Neural cell (in vitro differentiated cells): ENCODE measurements at regions not wholly inside any gene's neighbourhood (a gene's known extent, or its start where the extent isn't known, plus 50 kb on each side); places are given as distances from the start of the nearest gene placed in this dataset.

Experiments used
- H2AFZ ChIP-seq: fragments of 200-600, 300-800 bp; sonication (generic), shearing (Covaris generic); 2 replicates; pipeline ENCODE4 v1.6.0; 2014; ENCODE audit warnings: low read depth, mild to moderate bottlenecking, antibody characterized with exemption, low read length, moderate library complexity
- H3F3A ChIP-seq: fragments of 200-600 bp; shearing (Covaris generic); 2 replicates; pipeline ENCODE4 v1.6.1; 2016; ENCODE audit warnings: mild to moderate bottlenecking, moderate library complexity, mixed read lengths, antibody characterized with exemption, low read length; ENCODE audit not compliant: insufficient read depth, poor library complexity, severe bottlenecking
- H3K27ac ChIP-seq: fragments of 200-600, 300-800 bp; sonication (generic), shearing (Covaris generic); 2 replicates; pipeline ENCODE4 v1.5.1; 2014; ENCODE audit warnings: mild to moderate bottlenecking, low read length, moderate library complexity
- H3K27me3 ChIP-seq: fragments of 300-800, 200-600 bp; sonication (generic), shearing (Covaris generic); 2 replicates; pipeline ENCODE4 v1.6.0; 2014; ENCODE audit warnings: mild to moderate bottlenecking, low read depth, low read length, moderate library complexity; ENCODE audit not compliant: insufficient read depth
- H3K36me3 ChIP-seq: fragments of 300-800, 200-600 bp; sonication (generic), shearing (Covaris generic); 2 replicates; pipeline ENCODE4 v1.5.1; 2014; ENCODE audit warnings: mild to moderate bottlenecking, antibody characterized with exemption, low read length, moderate library complexity; ENCODE audit not compliant: insufficient read depth
- H3K4me2 ChIP-seq: fragments of 300-800, 200-600 bp; sonication (generic), shearing (Covaris generic); 2 replicates; pipeline ENCODE4 v1.6.0; 2014; ENCODE audit warnings: mild to moderate bottlenecking, low read length
- H3K4me3 ChIP-seq: fragments of 300-800, 200-600 bp; sonication (generic), shearing (Covaris generic); 2 replicates; pipeline ENCODE4 v1.5.1; 2014; ENCODE audit warnings: mild to moderate bottlenecking, low read length, moderate library complexity
- H3K79me2 ChIP-seq: fragments of 200-600 bp; shearing (Covaris generic); replicated peaks from 2 replicates; pipeline ENCODE4 v1.6.0; 2014; ENCODE audit warnings: mild to moderate bottlenecking, low read length, moderate library complexity; ENCODE audit not compliant: insufficient read depth
- H3K9ac ChIP-seq: fragments of 300-800, 200-600 bp; sonication (generic), shearing (Covaris generic); 2 replicates; pipeline ENCODE4 v1.6.1; 2016; ENCODE audit warnings: mild to moderate bottlenecking, low read length, mixed read lengths
- H3K9me2 ChIP-seq: fragments of 200-600 bp; shearing (Covaris generic); 2 replicates; pipeline ENCODE4 v1.6.1; 2016; ENCODE audit warnings: mild to moderate bottlenecking, low read length, mixed read lengths; ENCODE audit not compliant: insufficient read depth
- H3K9me3 ChIP-seq: fragments of 200-600, 300-800 bp; sonication (generic), shearing (Covaris generic); 2 replicates; pipeline ENCODE4 v1.6.1; 2016; ENCODE audit warnings: mild to moderate bottlenecking, mixed run types, low read length, moderate library complexity, mixed read lengths
- H4K20me1 ChIP-seq: fragments of 200-600 bp; shearing (Covaris generic); 2 replicates; pipeline ENCODE4 v1.6.1; 2016; ENCODE audit warnings: mild to moderate bottlenecking, mixed run types; ENCODE audit not compliant: insufficient read depth
- EP300 ChIP-seq: fragments of 450-650 bp; conservative IDR thresholded peaks from 2 replicates; pipeline ENCODE4 v1.6.1; 2014; ENCODE audit warnings: antibody characterized with exemption, mild to moderate bottlenecking, moderate library complexity; ENCODE audit not compliant: poor library complexity, severe bottlenecking
- EZH2 ChIP-seq: fragments of 200-600, 300-800 bp; shearing (Covaris generic), sonication (generic); IDR thresholded peaks from 2 replicates; pipeline ENCODE4 v1.6.1; 2014; ENCODE audit warnings: antibody characterized with exemption, low read length, borderline replicate concordance, mild to moderate bottlenecking; ENCODE audit not compliant: insufficient read depth, poor library complexity, severe bottlenecking
- MXI1 ChIP-seq: fragments of 450-650 bp; conservative IDR thresholded peaks from 2 replicates; pipeline ENCODE4 v1.6.1; 2014; ENCODE audit warnings: antibody characterized with exemption, mild to moderate bottlenecking; ENCODE audit not compliant: poor library complexity, severe bottlenecking
- POLR2AphosphoS5 ChIP-seq: IDR thresholded peaks from 2 replicates; pipeline ENCODE4 v1.6.1; 2012
- RAD21 ChIP-seq: fragments of 450-650 bp; conservative IDR thresholded peaks from 2 replicates; pipeline ENCODE4 v1.6.1; 2014; ENCODE audit warnings: antibody characterized with exemption, mild to moderate bottlenecking, moderate library complexity
- SMC3 ChIP-seq: fragments of 450-650 bp; conservative IDR thresholded peaks from 2 replicates; pipeline ENCODE4 v1.6.1; 2014; ENCODE audit warnings: antibody characterized with exemption, mild to moderate bottlenecking, moderate library complexity; ENCODE audit not compliant: poor library complexity
- TAF1 ChIP-seq: IDR thresholded peaks from 2 replicates; pipeline ENCODE4 v1.6.1; 2012; ENCODE audit warnings: low read depth
- TF ChIP-seq, protein P1 (sequence below): IDR thresholded peaks from 2 replicates; pipeline ENCODE4 v1.6.1; 2012; ENCODE audit warnings: borderline replicate concordance
- TF ChIP-seq, protein P2 (sequence below): fragments of 450-650 bp; IDR thresholded peaks from 2 replicates; pipeline ENCODE4 v1.5.1; 2014; ENCODE audit warnings: antibody characterized with exemption, mild to moderate bottlenecking, moderate library complexity; ENCODE audit not compliant: poor library complexity, severe bottlenecking

GRCh38 chr2:49465157-49465831 is 311.0 kb upstream of the FSHR start:
- Histone ChIP-seq H3K4me3 (no peak overlapping the region), H3K27me3 (no peaks in the 10 kb centered on the region), H4K20me1 (no peaks in the 10 kb centered on the region), H3K4me2 (no peak overlapping the region), H3K9me2 (no peaks in the 10 kb centered on the region), H3K9me3 (no peaks in the 10 kb centered on the region), H3K36me3 (no peaks in the 10 kb centered on the region), H2AFZ (no peak overlapping the region), H3K27ac (no peak overlapping the region), H3K9ac (no peak overlapping the region), H3F3A (no peaks in the 10 kb centered on the region), H3K79me2 (no peaks in the 10 kb centered on the region)
- TF ChIP-seq POLR2AphosphoS5, result no peak
- TF ChIP-seq, protein P1, sequence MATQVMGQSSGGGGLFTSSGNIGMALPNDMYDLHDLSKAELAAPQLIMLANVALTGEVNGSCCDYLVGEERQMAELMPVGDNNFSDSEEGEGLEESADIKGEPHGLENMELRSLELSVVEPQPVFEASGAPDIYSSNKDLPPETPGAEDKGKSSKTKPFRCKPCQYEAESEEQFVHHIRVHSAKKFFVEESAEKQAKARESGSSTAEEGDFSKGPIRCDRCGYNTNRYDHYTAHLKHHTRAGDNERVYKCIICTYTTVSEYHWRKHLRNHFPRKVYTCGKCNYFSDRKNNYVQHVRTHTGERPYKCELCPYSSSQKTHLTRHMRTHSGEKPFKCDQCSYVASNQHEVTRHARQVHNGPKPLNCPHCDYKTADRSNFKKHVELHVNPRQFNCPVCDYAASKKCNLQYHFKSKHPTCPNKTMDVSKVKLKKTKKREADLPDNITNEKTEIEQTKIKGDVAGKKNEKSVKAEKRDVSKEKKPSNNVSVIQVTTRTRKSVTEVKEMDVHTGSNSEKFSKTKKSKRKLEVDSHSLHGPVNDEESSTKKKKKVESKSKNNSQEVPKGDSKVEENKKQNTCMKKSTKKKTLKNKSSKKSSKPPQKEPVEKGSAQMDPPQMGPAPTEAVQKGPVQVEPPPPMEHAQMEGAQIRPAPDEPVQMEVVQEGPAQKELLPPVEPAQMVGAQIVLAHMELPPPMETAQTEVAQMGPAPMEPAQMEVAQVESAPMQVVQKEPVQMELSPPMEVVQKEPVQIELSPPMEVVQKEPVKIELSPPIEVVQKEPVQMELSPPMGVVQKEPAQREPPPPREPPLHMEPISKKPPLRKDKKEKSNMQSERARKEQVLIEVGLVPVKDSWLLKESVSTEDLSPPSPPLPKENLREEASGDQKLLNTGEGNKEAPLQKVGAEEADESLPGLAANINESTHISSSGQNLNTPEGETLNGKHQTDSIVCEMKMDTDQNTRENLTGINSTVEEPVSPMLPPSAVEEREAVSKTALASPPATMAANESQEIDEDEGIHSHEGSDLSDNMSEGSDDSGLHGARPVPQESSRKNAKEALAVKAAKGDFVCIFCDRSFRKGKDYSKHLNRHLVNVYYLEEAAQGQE, result no peak

GRCh38 chr2:49459314-49459993 is 305.1 kb upstream of the FSHR start:
- H3K36me3 ChIP-seq, result no peaks in the 10 kb centered on the region
- no peaks in the 10 kb centered on the region for H3K9me2 ChIP-seq
- H3K27ac ChIP-seq, result no peak overlapping the region
- TF ChIP-seq, protein P2, sequence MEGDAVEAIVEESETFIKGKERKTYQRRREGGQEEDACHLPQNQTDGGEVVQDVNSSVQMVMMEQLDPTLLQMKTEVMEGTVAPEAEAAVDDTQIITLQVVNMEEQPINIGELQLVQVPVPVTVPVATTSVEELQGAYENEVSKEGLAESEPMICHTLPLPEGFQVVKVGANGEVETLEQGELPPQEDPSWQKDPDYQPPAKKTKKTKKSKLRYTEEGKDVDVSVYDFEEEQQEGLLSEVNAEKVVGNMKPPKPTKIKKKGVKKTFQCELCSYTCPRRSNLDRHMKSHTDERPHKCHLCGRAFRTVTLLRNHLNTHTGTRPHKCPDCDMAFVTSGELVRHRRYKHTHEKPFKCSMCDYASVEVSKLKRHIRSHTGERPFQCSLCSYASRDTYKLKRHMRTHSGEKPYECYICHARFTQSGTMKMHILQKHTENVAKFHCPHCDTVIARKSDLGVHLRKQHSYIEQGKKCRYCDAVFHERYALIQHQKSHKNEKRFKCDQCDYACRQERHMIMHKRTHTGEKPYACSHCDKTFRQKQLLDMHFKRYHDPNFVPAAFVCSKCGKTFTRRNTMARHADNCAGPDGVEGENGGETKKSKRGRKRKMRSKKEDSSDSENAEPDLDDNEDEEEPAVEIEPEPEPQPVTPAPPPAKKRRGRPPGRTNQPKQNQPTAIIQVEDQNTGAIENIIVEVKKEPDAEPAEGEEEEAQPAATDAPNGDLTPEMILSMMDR, result peak; percentile 21
- no peak for TF ChIP-seq POLR2AphosphoS5
- no peak overlapping the region for H3K4me3 ChIP-seq
- H4K20me1 ChIP-seq, result no peaks in the 10 kb centered on the region
- H3K9ac ChIP-seq, result no peak overlapping the region
- H3K27me3 ChIP-seq, result no peaks in the 10 kb centered on the region
- no peak overlapping the region for H3K4me2 ChIP-seq
- no peaks in the 10 kb centered on the region for H3F3A ChIP-seq
- no peak overlapping the region for H2AFZ ChIP-seq
- no peaks in the 10 kb centered on the region for H3K79me2 ChIP-seq
- H3K9me3 ChIP-seq, result no peaks in the 10 kb centered on the region

DNA sequence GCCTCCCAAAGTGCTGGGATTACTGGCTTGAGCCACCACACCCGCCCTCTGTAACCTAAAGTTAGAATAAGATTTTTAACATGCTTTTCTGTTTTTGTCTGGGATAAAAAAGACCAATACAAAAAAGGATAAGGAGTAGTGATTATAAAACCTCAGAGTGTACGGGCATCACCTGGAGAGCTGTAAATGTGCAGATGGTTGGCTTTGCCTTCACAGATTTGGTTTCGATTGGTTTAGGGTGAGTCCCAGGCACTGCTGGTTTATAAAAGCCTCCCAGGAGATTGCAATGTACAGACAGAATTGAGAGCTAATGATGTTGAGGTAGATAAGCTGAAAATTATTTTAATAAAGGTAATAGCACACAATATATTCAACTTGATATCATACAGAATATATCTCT is 289.7 kb upstream of the FSHR start:
- H3K36me3 ChIP-seq, result no peaks in the 10 kb centered on the region
- H3K27me3 ChIP-seq, result no peaks in the 10 kb centered on the region
- no peak overlapping the region for H3K9ac ChIP-seq
- no peak for TF ChIP-seq TAF1
- no peak for TF ChIP-seq POLR2AphosphoS5
- TF ChIP-seq, protein P2, result no peak
- no peak for TF ChIP-seq MXI1
- TF ChIP-seq RAD21, result no peak
- TF ChIP-seq EZH2, result no peak
- no peak for TF ChIP-seq SMC3
- no peak for TF ChIP-seq EP300
- TF ChIP-seq, protein P1, result no peak
- H3K9me2 ChIP-seq, result no peaks in the 10 kb centered on the region
- H3K79me2 ChIP-seq, result no peaks in the 10 kb centered on the region
- H3K9me3 ChIP-seq, result no peaks in the 10 kb centered on the region
- H3K4me2 ChIP-seq, result no peak overlapping the region
- no peak overlapping the region for H3K27ac ChIP-seq
- H2AFZ ChIP-seq, result no peak overlapping the region
- H3K4me3 ChIP-seq, result no peak overlapping the region
- H4K20me1 ChIP-seq, result no peaks in the 10 kb centered on the region
- H3F3A ChIP-seq, result no peaks in the 10 kb centered on the region
